Fibroblast of skin of abdomen (primary cell): ENCODE measurements at regions not wholly inside any gene's neighbourhood (a gene's known extent, or its start where the extent isn't known, plus 50 kb on each side); places are given as distances from the start of the nearest gene placed in this dataset.
A peak's percentile ranks its signal among the peaks of the same experiment; 100 is the strongest.

Experiments used
- DNase-seq: peaks from one replicate; pipeline ENCODE4 v3.0.0-alpha.2; 2013

GRCh38 chr4:175947117-175947722 is 118.4 kb upstream of the WDR17 start:
- peak; percentile 18 for DNase-seq

GRCh38 chr4:175951794-175952193 is 113.8 kb upstream of the WDR17 start:
- peak; percentile 2 for DNase-seq

- no peak for DNase-seq
Measured at GRCh38 chr4:175953116-175953515, 112.5 kb upstream of the WDR17 start.

- no peak for DNase-seq
Measured at GRCh38 chr4:175953960-175954521, 111.6 kb upstream of the WDR17 start.

- DNase-seq = no peak
Measured at GRCh38 chr4:175954685-175955084, 111.0 kb upstream of the WDR17 start.

- DNase-seq = no peak
Measured at GRCh38 chr4:175961604-175962003, 104.0 kb upstream of the WDR17 start.

- no peak for DNase-seq
Measured at GRCh38 chr4:175970072-175970471, 95.6 kb upstream of the WDR17 start.

GRCh38 chr4:175970724-175971123 is 94.9 kb upstream of the WDR17 start:
- DNase-seq = no peak

GRCh38 chr4:175971388-175972179 is 94.1 kb upstream of the WDR17 start:
- DNase-seq = no peak

- no peak for DNase-seq
Measured at GRCh38 chr4:175973027-175973923, 92.4 kb upstream of the WDR17 start.

GRCh38 chr4:175983636-175984035 is 82.0 kb upstream of the WDR17 start:
- DNase-seq = no peak

GRCh38 chr4:175986668-175987067 is 79.0 kb upstream of the WDR17 start:
- no peak for DNase-seq

- no peak for DNase-seq
Measured at GRCh38 chr4:175988511-175988910, 77.1 kb upstream of the WDR17 start.

GRCh38 chr4:175996206-175996605 is 69.4 kb upstream of the WDR17 start:
- DNase-seq = no peak

GRCh38 chr4:175997291-175997690 is 68.3 kb upstream of the WDR17 start:
- DNase-seq = no peak

GRCh38 chr4:175998782-175999181 is 66.9 kb upstream of the WDR17 start:
- DNase-seq = no peak

- no peak for DNase-seq
Measured at GRCh38 chr4:175999944-176000343, 65.7 kb upstream of the WDR17 start.

- DNase-seq = peak; percentile 27
Measured at GRCh38 chr4:176001151-176002006, 64.3 kb upstream of the WDR17 start.

- DNase-seq = no peak
Measured at GRCh38 chr4:176002007-176002613, 63.5 kb upstream of the WDR17 start.

- DNase-seq = no peak
Measured at GRCh38 chr4:176005766-176006165, 59.9 kb upstream of the WDR17 start.

- DNase-seq = no peak
Measured at GRCh38 chr4:176009254-176009653, 56.4 kb upstream of the WDR17 start.

- DNase-seq = no peak
Measured at GRCh38 chr4:176011529-176011928, 54.1 kb upstream of the WDR17 start.
